A549 (cell line): ENCODE measurements at regions not wholly inside any gene's neighbourhood (a gene's known extent, or its start where the extent isn't known, plus 50 kb on each side); places are given as distances from the start of the nearest gene placed in this dataset.

Experiments used
- CHD2 ChIP-seq: fragments of 150-350 bp; IDR thresholded peaks from 2 replicates; pipeline ENCODE4 v1.6.1; 2014; ENCODE audit warnings: low read length; ENCODE audit not compliant: partially characterized antibody
- PHF8 ChIP-seq: fragments of 200-600 bp; sonication (generic); IDR thresholded peaks from 2 replicates; pipeline ENCODE4 v1.6.1; 2016; ENCODE audit warnings: low read depth, mild to moderate bottlenecking, antibody characterized with exemption, moderate library complexity, borderline replicate concordance
- POLR2A ChIP-seq: IDR thresholded peaks from 2 replicates; pipeline ENCODE4 v1.6.1; 2012; ENCODE audit warnings: mild to moderate bottlenecking, low read length
- SMC3 ChIP-seq: fragments of >200 bp; sonication (Bioruptor Twin); formaldehyde crosslinking; IDR thresholded peaks from 3 replicates; pipeline ENCODE4 v1.6.1; 2018; ENCODE audit warnings: inconsistent platforms
- TF ChIP-seq, protein P1 (sequence below): fragments of >200 bp; sonication (Bioruptor Twin); formaldehyde crosslinking; IDR thresholded peaks from 3 replicates; pipeline ENCODE4 v1.5.1; 2016
- TF ChIP-seq, protein P2 (sequence below): fragments of 250-450 bp; sonication (Bioruptor Pico); IDR thresholded peaks from 2 replicates; pipeline ENCODE4 v1.5.0; 2021; ENCODE audit warnings: mild to moderate bottlenecking, moderate library complexity, borderline replicate concordance

DNA sequence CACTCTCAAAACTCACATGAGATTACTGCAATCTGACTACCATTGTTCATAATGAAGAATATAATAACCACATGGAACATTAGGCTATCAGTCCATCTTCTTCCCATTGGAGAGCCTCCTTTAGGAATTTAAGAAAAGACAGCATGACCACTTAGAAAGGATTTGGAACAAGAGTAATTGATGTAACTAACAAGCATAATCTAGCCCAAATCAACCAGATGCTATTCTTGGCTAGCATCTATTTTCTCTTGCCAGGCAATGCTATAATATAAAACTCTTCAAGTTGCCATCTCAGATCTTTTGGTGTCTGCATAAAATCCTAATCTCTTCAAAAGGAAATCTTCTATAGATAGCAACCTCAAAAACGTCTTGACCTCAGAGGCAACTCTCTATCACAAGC lies 152.0 kb upstream of the REG3G start:
- TF ChIP-seq CHD2: no peak
- TF ChIP-seq, protein P1, sequence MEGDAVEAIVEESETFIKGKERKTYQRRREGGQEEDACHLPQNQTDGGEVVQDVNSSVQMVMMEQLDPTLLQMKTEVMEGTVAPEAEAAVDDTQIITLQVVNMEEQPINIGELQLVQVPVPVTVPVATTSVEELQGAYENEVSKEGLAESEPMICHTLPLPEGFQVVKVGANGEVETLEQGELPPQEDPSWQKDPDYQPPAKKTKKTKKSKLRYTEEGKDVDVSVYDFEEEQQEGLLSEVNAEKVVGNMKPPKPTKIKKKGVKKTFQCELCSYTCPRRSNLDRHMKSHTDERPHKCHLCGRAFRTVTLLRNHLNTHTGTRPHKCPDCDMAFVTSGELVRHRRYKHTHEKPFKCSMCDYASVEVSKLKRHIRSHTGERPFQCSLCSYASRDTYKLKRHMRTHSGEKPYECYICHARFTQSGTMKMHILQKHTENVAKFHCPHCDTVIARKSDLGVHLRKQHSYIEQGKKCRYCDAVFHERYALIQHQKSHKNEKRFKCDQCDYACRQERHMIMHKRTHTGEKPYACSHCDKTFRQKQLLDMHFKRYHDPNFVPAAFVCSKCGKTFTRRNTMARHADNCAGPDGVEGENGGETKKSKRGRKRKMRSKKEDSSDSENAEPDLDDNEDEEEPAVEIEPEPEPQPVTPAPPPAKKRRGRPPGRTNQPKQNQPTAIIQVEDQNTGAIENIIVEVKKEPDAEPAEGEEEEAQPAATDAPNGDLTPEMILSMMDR: no peak
- TF ChIP-seq, protein P2, sequence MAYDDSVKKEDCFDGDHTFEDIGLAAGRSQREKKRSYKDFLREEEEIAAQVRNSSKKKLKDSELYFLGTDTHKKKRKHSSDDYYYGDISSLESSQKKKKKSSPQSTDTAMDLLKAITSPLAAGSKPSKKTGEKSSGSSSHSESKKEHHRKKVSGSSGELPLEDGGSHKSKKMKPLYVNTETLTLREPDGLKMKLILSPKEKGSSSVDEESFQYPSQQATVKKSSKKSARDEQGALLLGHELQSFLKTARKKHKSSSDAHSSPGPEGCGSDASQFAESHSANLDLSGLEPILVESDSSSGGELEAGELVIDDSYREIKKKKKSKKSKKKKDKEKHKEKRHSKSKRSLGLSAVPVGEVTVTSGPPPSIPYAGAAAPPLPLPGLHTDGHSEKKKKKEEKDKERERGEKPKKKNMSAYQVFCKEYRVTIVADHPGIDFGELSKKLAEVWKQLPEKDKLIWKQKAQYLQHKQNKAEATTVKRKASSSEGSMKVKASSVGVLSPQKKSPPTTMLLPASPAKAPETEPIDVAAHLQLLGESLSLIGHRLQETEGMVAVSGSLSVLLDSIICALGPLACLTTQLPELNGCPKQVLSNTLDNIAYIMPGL (CRISPR knock-in tag): no peak
- no peak for TF ChIP-seq PHF8
- TF ChIP-seq SMC3: no peak
- TF ChIP-seq POLR2A: no peak
